ENCODE measurements at regions not wholly inside any gene's neighbourhood (a gene's known extent, or its start where the extent isn't known, plus 50 kb on each side); places are given as distances from the start of the nearest gene placed in this dataset.
"Not testable (repeated sequence)": the region's sequence is repeated elsewhere in the genome, so short reads cannot be mapped to it uniquely, and the experiment has no call there.

GRCh38 chr3:176619833-176620232, 577.4 kb downstream of the TBL1XR1 start:
- DNase-seq: no peak

GRCh38 chr3:176615826-176616225, 581.5 kb downstream of the TBL1XR1 start:
- no peak for DNase-seq

GRCh38 chr3:176611703-176612102, 585.6 kb downstream of the TBL1XR1 start:
- DNase-seq: no peak

GRCh38 chr3:176609361-176609760, 587.9 kb downstream of the TBL1XR1 start:
- no peak for DNase-seq

GRCh38 chr3:176605553-176605952, 591.7 kb downstream of the TBL1XR1 start:
- not testable (repeated sequence) for DNase-seq

- no peak for DNase-seq
Measured at GRCh38 chr3:176595307-176595706, 602.0 kb downstream of the TBL1XR1 start.

- DNase-seq: peak; percentile 29
Measured at GRCh38 chr3:176590722-176591121, 606.6 kb downstream of the TBL1XR1 start.

GRCh38 chr3:176587089-176587488, 610.2 kb downstream of the TBL1XR1 start:
- no peak for DNase-seq

- no peak for DNase-seq
Measured at GRCh38 chr3:176584413-176585176, 612.7 kb downstream of the TBL1XR1 start.

GRCh38 chr3:176583956-176584355, 613.3 kb downstream of the TBL1XR1 start:
- no peak for DNase-seq

- DNase-seq: no peak
Measured at GRCh38 chr3:176581589-176581988, 615.7 kb downstream of the TBL1XR1 start.

- no peak for DNase-seq
Measured at GRCh38 chr3:176579711-176580185, 617.5 kb downstream of the TBL1XR1 start.

GRCh38 chr3:176578316-176578715, 619.0 kb downstream of the TBL1XR1 start:
- DNase-seq: no peak

GRCh38 chr3:176577447-176577846, 619.8 kb downstream of the TBL1XR1 start:
- no peak for DNase-seq

GRCh38 chr3:176574786-176575185, 622.5 kb downstream of the TBL1XR1 start:
- DNase-seq: no peak

- DNase-seq: no peak
Measured at GRCh38 chr3:176571926-176572325, 625.4 kb downstream of the TBL1XR1 start.

- no peak for DNase-seq
Measured at GRCh38 chr3:176570992-176571391, 626.3 kb downstream of the TBL1XR1 start.

GRCh38 chr3:176568189-176568588, 629.1 kb downstream of the TBL1XR1 start:
- no peak for DNase-seq

- DNase-seq: no peak
Measured at GRCh38 chr3:176566757-176567156, 630.5 kb downstream of the TBL1XR1 start.

GRCh38 chr3:176562331-176562730, 635.0 kb downstream of the TBL1XR1 start:
- DNase-seq: no peak

GRCh38 chr3:176561826-176562225, 635.5 kb downstream of the TBL1XR1 start:
- no peak for DNase-seq

GRCh38 chr3:176554791-176555654, 642.3 kb downstream of the TBL1XR1 start:
- no peak for DNase-seq

GRCh38 chr3:176554264-176554663, 643.0 kb downstream of the TBL1XR1 start:
- no peak for DNase-seq

- DNase-seq: no peak
Measured at GRCh38 chr3:176526942-176527341, 670.3 kb downstream of the TBL1XR1 start.

Data from activated CD4-positive, alpha-beta T cell treated with anti-CD3 and anti-CD28 coated beads, Interleukin-2, amount 50 U/mL, for 16 hours (primary cell).